ENCODE measurements at regions not wholly inside any gene's neighbourhood (a gene's known extent, or its start where the extent isn't known, plus 50 kb on each side); places are given as distances from the start of the nearest gene placed in this dataset.

- H3K36me3 ChIP-seq (ENCODE audit: control insufficient read depth in 4 of 4, insufficient read depth in 3 of 4, low read depth in 1 of 4, low read length in 3 of 4) = no peaks in the 10 kb centered on the region
- peaks cover 0 to 3% (median under 1%) of the 10 kb centered on the region in 4 donors for H3K4me1 ChIP-seq (ENCODE audit: control insufficient read depth in 4 of 4, insufficient read depth in 4 of 4, low read length in 3 of 4)
- H3K27me3 ChIP-seq (ENCODE audit: control insufficient read depth in 4 of 4, insufficient read depth in 4 of 4, low read length in 3 of 4) = no peaks in the 10 kb centered on the region
- TF ChIP-seq YY1 (IDR thresholded peaks at IDR 0.05) (no peak), HNF4A (conservative IDR thresholded peaks at IDR 0.05) (no peak), JUND (IDR thresholded peaks at IDR 0.05) (no peak), ZBTB33 (IDR thresholded peaks at IDR 0.05) (no peak), NR2F2 (IDR thresholded peaks at IDR 0.05) (peak; percentile 32), REST (IDR thresholded peaks at IDR 0.05) (no peak), MAX (IDR thresholded peaks at IDR 0.05) (no peak), RAD21 (IDR thresholded peaks at IDR 0.05) (peak in 1 of 2 donors; percentile 4), HNF4G (IDR thresholded peaks at IDR 0.05) (no peak)
- 76% methylated on average over 12 of the region's 12 CpGs for WGBS
- DNase-seq (ENCODE audit: low spot score) = no peak
- H3K4me3 ChIP-seq (ENCODE audit: low read depth in 1 of 3, low read length in 3 of 3) = no peak overlapping the region
- H3K9ac ChIP-seq (ENCODE audit: low read depth in 1 of 2, low read length in 2 of 2) = no peak overlapping the region
- H3K9me3 ChIP-seq (ENCODE audit: control insufficient read depth in 4 of 4, low read length in 3 of 4) = no peaks in the 10 kb centered on the region
- H3K27ac ChIP-seq (ENCODE audit: low read depth in 1 of 2, low read length in 2 of 2) = peak overlapping the region in 1 of 2 donors; percentile 28
These were observed 229.2 kb downstream of the RHOU start for GRCh38 chr1:228964178-228965089.

GRCh38 chr1:228968891-228969606 is 233.8 kb downstream of the RHOU start:
- 92% methylated on average over 15 of the region's 15 CpGs for WGBS
- Histone ChIP-seq H3K27ac (ENCODE audit: low read depth in 1 of 2, low read length in 2 of 2) (no peak overlapping the region), H3K27me3 (ENCODE audit: control insufficient read depth in 4 of 4, insufficient read depth in 4 of 4, low read length in 3 of 4) (no peaks in the 10 kb centered on the region), H3K4me1 (ENCODE audit: control insufficient read depth in 4 of 4, insufficient read depth in 4 of 4, low read length in 3 of 4) (peaks cover 0 to 3% (median 0%) of the 10 kb centered on the region in 4 donors), H3K36me3 (ENCODE audit: control insufficient read depth in 4 of 4, insufficient read depth in 3 of 4, low read depth in 1 of 4, low read length in 3 of 4) (no peaks in the 10 kb centered on the region), H3K9ac (ENCODE audit: low read depth in 1 of 2, low read length in 2 of 2) (no peak overlapping the region), H3K4me3 (ENCODE audit: low read depth in 1 of 3, low read length in 3 of 3) (no peak overlapping the region), H3K9me3 (ENCODE audit: control insufficient read depth in 4 of 4, low read length in 3 of 4) (no peaks in the 10 kb centered on the region)
- DNase-seq (ENCODE audit: low spot score) = no peak
- TF ChIP-seq FOXA1 (IDR thresholded peaks at IDR 0.05) (no peak), RXRA (IDR thresholded peaks at IDR 0.05) (no peak), CTCF (IDR thresholded peaks at IDR 0.05; ENCODE audit: low read depth, low read length, missing input control) (no peak), TAF1 (conservative IDR thresholded peaks at IDR 0.05) (no peak)

All from liver (tissue), 8 donors.